GM19238 (cell line): ENCODE measurements at regions not wholly inside any gene's neighbourhood (a gene's known extent, or its start where the extent isn't known, plus 50 kb on each side); places are given as distances from the start of the nearest gene placed in this dataset.

Source experiments
- DNase-seq: peaks from one replicate; pipeline ENCODE4 v3.0.0; 2011; ENCODE audit warnings: low spot score; ENCODE audit not compliant: insufficient read length

DNA sequence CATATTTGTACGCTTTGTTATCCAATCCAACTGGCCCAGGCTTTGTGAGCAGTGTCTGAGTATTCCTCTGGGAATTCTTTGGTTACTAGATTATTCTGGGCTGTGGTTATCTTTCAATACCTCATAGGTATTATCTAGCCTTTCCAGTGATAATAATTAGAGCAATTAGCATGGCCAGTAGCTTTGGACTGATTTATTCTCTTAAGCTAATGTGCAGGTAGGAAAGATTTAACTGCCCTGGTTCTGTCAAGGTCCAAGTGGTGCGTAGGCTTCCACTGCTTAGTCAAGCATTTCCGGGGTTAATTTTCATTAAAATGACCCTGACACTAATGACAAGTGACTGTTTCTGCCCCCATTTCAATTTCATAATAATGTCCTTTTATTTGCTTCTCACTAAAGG, 54.2 kb upstream of the PMFBP1 start:
- DNase-seq = no peak

DNA sequence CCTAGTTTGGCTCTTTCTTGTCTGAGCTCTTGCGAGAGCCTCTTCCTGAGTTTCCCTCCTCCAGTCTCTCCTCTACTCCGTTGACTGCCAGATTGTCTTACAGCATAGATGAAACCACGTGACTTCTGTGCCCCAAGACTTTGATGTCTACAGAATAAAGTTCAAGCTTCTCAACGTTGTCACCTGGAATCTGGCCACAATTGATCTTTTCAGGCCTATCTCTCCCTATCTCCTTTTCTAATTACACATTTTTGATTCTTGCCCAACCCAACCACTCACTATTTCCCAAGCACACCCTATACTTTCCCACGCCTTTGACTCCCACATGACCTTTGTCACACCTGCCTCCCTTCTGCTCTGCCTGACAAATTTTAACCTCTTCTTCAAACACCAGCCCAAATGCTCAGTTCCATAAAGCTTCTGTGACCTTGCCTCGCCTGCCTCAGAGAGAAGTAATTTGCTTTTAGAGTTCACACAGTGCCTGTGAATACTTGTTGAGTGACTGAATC, 52.4 kb upstream of the PMFBP1 start:
- DNase-seq = no peak

DNA sequence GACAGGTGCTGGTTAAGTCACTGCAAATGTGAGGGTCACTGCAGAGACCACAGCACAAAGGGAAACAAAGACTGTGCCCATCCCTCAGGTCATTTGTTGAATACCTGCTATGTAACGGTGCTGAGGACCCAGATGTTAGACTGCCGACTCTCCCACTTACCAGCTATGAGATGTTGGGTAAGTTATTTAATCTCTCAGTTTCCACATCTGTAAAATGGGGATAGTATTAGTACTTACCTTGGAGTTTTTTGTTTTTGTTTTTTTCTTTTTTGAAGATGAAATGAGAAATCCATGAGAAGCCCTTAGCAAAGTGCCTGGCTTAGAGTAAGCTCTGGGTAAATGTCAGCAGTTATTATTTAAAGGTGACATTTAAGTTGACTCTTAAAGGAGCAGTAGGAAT, 50.5 kb upstream of the PMFBP1 start:
- no peak for DNase-seq
